ENCODE measurements at regions not wholly inside any gene's neighbourhood (a gene's known extent, or its start where the extent isn't known, plus 50 kb on each side); places are given as distances from the start of the nearest gene placed in this dataset.

- no peak for TF ChIP-seq CTCF (conservative IDR thresholded peaks at IDR 0.05; ENCODE audit: low read depth, low read length)
- no peak for TF ChIP-seq EZH2 (IDR thresholded peaks at IDR 0.05; ENCODE audit: borderline replicate concordance, low read depth, low read length, poor library complexity, severe bottlenecking)
These were observed 533.9 kb downstream of the TBL1XR1 start for GRCh38 chr3:176663387-176663786.
